Fibroblast of mammary gland (primary cell): ENCODE measurements at regions not wholly inside any gene's neighbourhood (a gene's known extent, or its start where the extent isn't known, plus 50 kb on each side); places are given as distances from the start of the nearest gene placed in this dataset.

ENCODE experiments used
- DNase-seq: peaks from one replicate; pipeline ENCODE4 v3.0.0-alpha.2; 2010; ENCODE audit warnings: low read depth
- H3K4me3 ChIP-seq: 2 replicates; pipeline ENCODE4 v1.5.1; 2011; ENCODE audit warnings: low read depth, mild to moderate bottlenecking, low read length, moderate library complexity; ENCODE audit not compliant: control insufficient read depth
- TF ChIP-seq, protein P1 (sequence below): conservative IDR thresholded peaks from 2 replicates; pipeline ENCODE4 v1.5.1; 2011; ENCODE audit warnings: low read depth, low read length, inconsistent platforms; ENCODE audit not compliant: control insufficient read depth, insufficient read depth

- H3K4me3 ChIP-seq = no peak overlapping the region
- no peak for DNase-seq
- TF ChIP-seq, protein P1, sequence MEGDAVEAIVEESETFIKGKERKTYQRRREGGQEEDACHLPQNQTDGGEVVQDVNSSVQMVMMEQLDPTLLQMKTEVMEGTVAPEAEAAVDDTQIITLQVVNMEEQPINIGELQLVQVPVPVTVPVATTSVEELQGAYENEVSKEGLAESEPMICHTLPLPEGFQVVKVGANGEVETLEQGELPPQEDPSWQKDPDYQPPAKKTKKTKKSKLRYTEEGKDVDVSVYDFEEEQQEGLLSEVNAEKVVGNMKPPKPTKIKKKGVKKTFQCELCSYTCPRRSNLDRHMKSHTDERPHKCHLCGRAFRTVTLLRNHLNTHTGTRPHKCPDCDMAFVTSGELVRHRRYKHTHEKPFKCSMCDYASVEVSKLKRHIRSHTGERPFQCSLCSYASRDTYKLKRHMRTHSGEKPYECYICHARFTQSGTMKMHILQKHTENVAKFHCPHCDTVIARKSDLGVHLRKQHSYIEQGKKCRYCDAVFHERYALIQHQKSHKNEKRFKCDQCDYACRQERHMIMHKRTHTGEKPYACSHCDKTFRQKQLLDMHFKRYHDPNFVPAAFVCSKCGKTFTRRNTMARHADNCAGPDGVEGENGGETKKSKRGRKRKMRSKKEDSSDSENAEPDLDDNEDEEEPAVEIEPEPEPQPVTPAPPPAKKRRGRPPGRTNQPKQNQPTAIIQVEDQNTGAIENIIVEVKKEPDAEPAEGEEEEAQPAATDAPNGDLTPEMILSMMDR = no peak
Observed at GRCh38 chr6:153727885-153728284, 311.2 kb upstream of the OPRM1 start.

DNA sequence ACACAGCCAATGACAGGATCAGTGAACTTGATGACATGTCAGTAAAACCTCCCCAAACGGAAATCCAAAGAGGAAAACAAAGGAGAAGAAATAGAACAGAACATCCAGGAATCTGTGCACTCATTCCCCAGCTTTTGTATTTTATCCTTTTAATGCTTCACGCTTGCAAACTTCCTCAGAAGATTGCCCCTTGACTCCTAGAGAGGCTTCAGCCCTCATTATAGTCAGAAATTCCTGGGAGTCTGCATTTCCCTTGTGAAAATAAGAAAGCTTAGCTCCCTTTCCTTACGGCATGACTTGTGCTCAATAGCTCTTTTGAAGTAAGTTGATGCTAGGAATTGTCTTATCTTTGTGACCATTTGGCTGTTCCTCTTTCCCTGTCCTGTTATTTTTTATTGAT lies 313.6 kb upstream of the OPRM1 start:
- TF ChIP-seq, protein P1 = no peak
- no peak for DNase-seq
- H3K4me3 ChIP-seq = no peak overlapping the region

DNA sequence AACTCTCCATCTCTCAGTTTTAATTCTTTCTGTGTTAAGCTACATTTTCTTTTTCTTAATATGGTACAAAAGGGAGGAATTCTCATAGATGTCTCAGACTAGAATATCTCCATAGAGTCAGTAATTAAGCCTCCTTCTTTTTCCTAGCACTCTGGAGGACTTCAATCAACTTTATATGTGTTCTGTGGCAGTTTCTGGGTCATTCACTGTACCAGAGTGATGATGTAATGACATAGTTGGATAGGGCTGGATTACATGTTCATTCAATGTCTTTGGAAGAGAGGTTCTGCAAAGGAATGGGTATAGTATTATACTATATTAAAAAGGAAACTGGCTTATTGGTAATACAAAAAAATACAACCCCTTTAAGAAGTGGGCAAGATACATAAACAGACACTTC lies 318.3 kb upstream of the OPRM1 start:
- TF ChIP-seq, protein P1 = no peak
- no peak overlapping the region for H3K4me3 ChIP-seq
- no peak for DNase-seq

GRCh38 chr6:153705429-153705828 lies 333.6 kb upstream of the OPRM1 start:
- TF ChIP-seq, protein P1 = no peak

GRCh38 chr6:153702671-153703070 lies 336.4 kb upstream of the OPRM1 start:
- TF ChIP-seq, protein P1 = no peak
- DNase-seq = peak; percentile 2
- no peak overlapping the region for H3K4me3 ChIP-seq

More at GRCh38 chr6:153705429-153705828, 333.6 kb upstream of the OPRM1 start:
- H3K4me3 ChIP-seq = no peak overlapping the region
- no peak for DNase-seq

GRCh38 chr6:153698637-153699036 lies 340.4 kb upstream of the OPRM1 start:
- no peak for DNase-seq
- H3K4me3 ChIP-seq = no peak overlapping the region
- TF ChIP-seq, protein P1 = no peak

- no peak for DNase-seq
- no peak overlapping the region for H3K4me3 ChIP-seq
- TF ChIP-seq, protein P1 = no peak
Observed at GRCh38 chr6:153698001-153698400, 341.0 kb upstream of the OPRM1 start.
